OCI-LY7 (cell line): ENCODE measurements at regions not wholly inside any gene's neighbourhood (a gene's known extent, or its start where the extent isn't known, plus 50 kb on each side); places are given as distances from the start of the nearest gene placed in this dataset.

Source experiments
- BruUV-seq: library from RNA; stranded (reverse); fragments of 400-500 nt; replicated peaks from 2 replicates; lab custom pipeline; 2021; lab: Mats Ljungman, UMichigan
- CTCF ChIA-PET: fragments of 300-600 bp; sonication (Branson Sonifier 250); formaldehyde crosslinking; loops from one replicate; lab custom pipeline; 2022; ENCODE audit warnings: antibody characterized with exemption; ENCODE audit not compliant: unreplicated experiment; lab: Charles Lee
- POLR2A ChIA-PET: fragments of 300-600 bp; sonication (Branson Sonifier 250); formaldehyde crosslinking; loops from one replicate; lab custom pipeline; 2022; ENCODE audit warnings: antibody characterized with exemption; lab: Charles Lee
- DNase-seq: peaks from one replicate; pipeline ENCODE4 v3.0.0-alpha.2; 2015; ENCODE audit warnings: low spot score
- H2AFZ ChIP-seq: fragments of 200-600 bp; sonication (generic), shearing (Covaris generic); 2 replicates; pipeline ENCODE4 v1.6.1; 2014; ENCODE audit warnings: mild to moderate bottlenecking, antibody characterized with exemption, low read length, moderate library complexity
- H3K27ac ChIP-seq: fragments of 200-600 bp; sonication (generic); 2 replicates; pipeline ENCODE4 v1.5.1; 2014; ENCODE audit warnings: mixed run types, low read depth, mild to moderate bottlenecking, moderate library complexity, low read length, inconsistent platforms; ENCODE audit not compliant: poor library complexity, severe bottlenecking
- H3K36me3 ChIP-seq: fragments of 200-600 bp; sonication (generic); 2 replicates; pipeline ENCODE4 v1.6.1; 2014; ENCODE audit warnings: mild to moderate bottlenecking, antibody characterized with exemption, low read length, moderate library complexity, mixed read lengths; ENCODE audit not compliant: insufficient read depth
- H3K4me1 ChIP-seq: fragments of 200-600 bp; sonication (generic); 2 replicates; pipeline ENCODE4 v1.5.1; 2014; ENCODE audit warnings: mild to moderate bottlenecking, low read length; ENCODE audit not compliant: insufficient read depth, poor library complexity, severe bottlenecking
- H3K4me2 ChIP-seq: fragments of 200-600 bp; sonication (generic); 2 replicates; pipeline ENCODE4 v1.6.1; 2014; ENCODE audit warnings: mild to moderate bottlenecking, low read length
- H3K4me3 ChIP-seq: fragments of 200-600 bp; sonication (generic); 2 replicates; pipeline ENCODE4 v1.5.1; 2014; ENCODE audit warnings: mild to moderate bottlenecking, low read depth, low read length; ENCODE audit not compliant: poor library complexity, severe bottlenecking
- H3K79me2 ChIP-seq: fragments of 200-600 bp; sonication (generic); 2 replicates; pipeline ENCODE4 v1.6.1; 2016; ENCODE audit warnings: low read depth, mild to moderate bottlenecking, low read length, moderate library complexity, mixed read lengths; ENCODE audit not compliant: insufficient read depth
- H3K9me2 ChIP-seq: fragments of 200-600 bp; sonication (generic); 2 replicates; pipeline ENCODE4 v1.6.1; 2016; ENCODE audit warnings: mild to moderate bottlenecking, low read length, mixed read lengths; ENCODE audit not compliant: insufficient read depth
- H3K9me3 ChIP-seq: fragments of 200-600 bp; sonication (generic); 2 replicates; pipeline ENCODE4 v1.6.1; 2014; ENCODE audit warnings: mild to moderate bottlenecking, mixed run types, low read length, mixed read lengths
- H4K20me1 ChIP-seq: fragments of 200-600 bp; sonication (generic); 2 replicates; pipeline ENCODE4 v1.6.1; 2014; ENCODE audit warnings: mild to moderate bottlenecking, antibody characterized with exemption, low read length, moderate library complexity, mixed read lengths; ENCODE audit not compliant: insufficient read depth
- CTCF ChIP-seq: fragments of 200-600 bp; sonication (generic); conservative IDR thresholded peaks from 2 replicates; pipeline ENCODE4 v1.5.1; 2014; ENCODE audit warnings: mild to moderate bottlenecking, antibody characterized with exemption, low read length, moderate library complexity, mixed read lengths
- EZH2phosphoT487 ChIP-seq: fragments of 200-600 bp; sonication (generic); IDR thresholded peaks from 2 replicates; pipeline ENCODE4 v1.6.1; 2018; ENCODE audit warnings: low read depth, borderline replicate concordance, mild to moderate bottlenecking, mixed run types, antibody characterized with exemption, low read length, moderate library complexity, mixed read lengths
- intact Hi-C: fragments of 100-400 bp; cut with micrococcal nuclease; formaldehyde crosslinking; loops from one replicate; pipeline ENCODE4 v1.10.0; 2022; ENCODE audit not compliant: unreplicated experiment

- intact Hi-C loops = no loop called here
These were observed 450.3 kb downstream of the RAPGEF2 start for GRCh38 chr4:159552979-159553768.

GRCh38 chr4:159555873-159556272, 453.0 kb downstream of the RAPGEF2 start:
- no peak for DNase-seq
- ChIA-PET POLR2A (interaction anchor here (0.7 kb wide), 1 partner anchor 640 kb away, joined by 3 read pairs; no protein-coding TSS in a partner anchor), CTCF (no interaction called here)
- no peaks in the 10 kb centered on the region for H4K20me1 ChIP-seq
- H3K79me2 ChIP-seq = no peaks in the 10 kb centered on the region
- TF ChIP-seq CTCF = no peak
- no peak for TF ChIP-seq EZH2phosphoT487
- no peak overlapping the region for H3K4me3 ChIP-seq
- no peaks in the 10 kb centered on the region for H3K9me3 ChIP-seq
- H3K36me3 ChIP-seq = no peaks in the 10 kb centered on the region
- intact Hi-C loops = no loop called here
- no TSS peak for BruUV-seq
- no peak overlapping the region for H3K4me2 ChIP-seq
- no peak overlapping the region for H3K27ac ChIP-seq
- no peak overlapping the region for H2AFZ ChIP-seq
- no peaks in the 10 kb centered on the region for H3K4me1 ChIP-seq
- H3K9me2 ChIP-seq = no peaks in the 10 kb centered on the region

More at GRCh38 chr4:159552979-159553768, 450.3 kb downstream of the RAPGEF2 start:
- Histone ChIP-seq H3K4me2 (no peak overlapping the region), H3K27ac (no peak overlapping the region), H3K79me2 (no peaks in the 10 kb centered on the region), H2AFZ (no peak overlapping the region), H3K4me3 (no peak overlapping the region), H3K36me3 (no peaks in the 10 kb centered on the region), H3K9me3 (no peaks in the 10 kb centered on the region), H4K20me1 (no peaks in the 10 kb centered on the region), H3K4me1 (no peaks in the 10 kb centered on the region), H3K9me2 (no peaks in the 10 kb centered on the region)
- BruUV-seq = no TSS peak
- POLR2A ChIA-PET = no interaction called here
- CTCF ChIA-PET = no interaction called here
- no peak for DNase-seq
- no peak for TF ChIP-seq CTCF
- TF ChIP-seq EZH2phosphoT487 = no peak

- intact Hi-C loops = no loop called here
- no TSS peak for BruUV-seq
- CTCF ChIA-PET = no interaction called here
These were observed 459.5 kb downstream of the RAPGEF2 start for GRCh38 chr4:159562366-159562765.

More at GRCh38 chr4:159562366-159562765, 459.5 kb downstream of the RAPGEF2 start:
- Histone ChIP-seq H4K20me1 (no peaks in the 10 kb centered on the region), H3K9me3 (no peaks in the 10 kb centered on the region), H3K79me2 (no peaks in the 10 kb centered on the region), H3K4me3 (no peak overlapping the region), H3K4me2 (no peak overlapping the region), H2AFZ (no peak overlapping the region), H3K36me3 (no peaks in the 10 kb centered on the region), H3K4me1 (no peaks in the 10 kb centered on the region), H3K9me2 (no peaks in the 10 kb centered on the region), H3K27ac (no peak overlapping the region)
- DNase-seq = no peak
- TF ChIP-seq EZH2phosphoT487 = no peak
- TF ChIP-seq CTCF = no peak
- POLR2A ChIA-PET = interaction anchor here (0.7 kb wide), 1 partner anchor 1773 kb away, joined by 3 read pairs; no protein-coding TSS in a partner anchor
